ENCODE measurements at regions not wholly inside any gene's neighbourhood (a gene's known extent, or its start where the extent isn't known, plus 50 kb on each side); places are given as distances from the start of the nearest gene placed in this dataset.

GRCh38 chr21:41604583-41605041 lies 96.7 kb upstream of the TMPRSS2 start:
- DNase-seq (no peak), ATAC-seq (no peak)
- H3K36me3 Mint-ChIP-seq, result no peaks in the 10 kb centered on the region
- no peaks in the 10 kb centered on the region for H3K4me1 Mint-ChIP-seq
- intact Hi-C loops (cut with micrococcal nuclease), result no loop called here
- H3K4me3 Mint-ChIP-seq, result no peak overlapping the region
- 85% methylated on average over 12 of the region's 12 CpGs for WGBS (ENCODE audit: insufficient coverage)
- H3K27me3 ChIP-seq (ENCODE audit: control insufficient read depth, insufficient read depth, low read length), result no peaks in the 10 kb centered on the region
- no peak overlapping the region for H3K27ac ChIP-seq (ENCODE audit: low read length)
- H3K9me3 ChIP-seq (ENCODE audit: control insufficient read depth, insufficient read depth, low read length), result no peaks in the 10 kb centered on the region
- TF ChIP-seq CTCF (IDR thresholded peaks at IDR 0.05), result no peak
- no peaks in the 10 kb centered on the region for H3K36me3 ChIP-seq (ENCODE audit: control insufficient read depth, insufficient read depth, low read length)
- H3K27me3 Mint-ChIP-seq (ENCODE audit: low read depth in 2 of 2), result peaks cover 11 to 19% of the 10 kb centered on the region in 2 donors
- H3K27ac Mint-ChIP-seq, result no peak overlapping the region
- no peak overlapping the region for H3K4me3 ChIP-seq (ENCODE audit: low read length)
- H3K9me3 Mint-ChIP-seq, result no peaks in the 10 kb centered on the region
- H3K4me1 ChIP-seq (ENCODE audit: control insufficient read depth, insufficient read depth, low read length), result no peaks in the 10 kb centered on the region

- H3K9me3 ChIP-seq (ENCODE audit: control insufficient read depth, insufficient read depth, low read length), result no peaks in the 10 kb centered on the region
- no peak overlapping the region for H3K4me3 ChIP-seq (ENCODE audit: low read length)
- Mint-ChIP-seq H3K9me3 (no peaks in the 10 kb centered on the region), H3K36me3 (no peaks in the 10 kb centered on the region), H3K27ac (no peak overlapping the region), H3K4me1 (peaks cover 0 to 5% of the 10 kb centered on the region in 2 donors), H3K27me3 (ENCODE audit: low read depth in 2 of 2) (peaks cover 12 to 16% of the 10 kb centered on the region in 2 donors), H3K4me3 (no peak overlapping the region)
- no peak overlapping the region for H3K27ac ChIP-seq (ENCODE audit: low read length)
- TF ChIP-seq CTCF (IDR thresholded peaks at IDR 0.05), result no peak
- no peaks in the 10 kb centered on the region for H3K36me3 ChIP-seq (ENCODE audit: control insufficient read depth, insufficient read depth, low read length)
- ATAC-seq, result no peak
- 74% methylated on average over 8 of the region's 8 CpGs for WGBS (ENCODE audit: insufficient coverage)
- no peaks in the 10 kb centered on the region for H3K27me3 ChIP-seq (ENCODE audit: control insufficient read depth, insufficient read depth, low read length)
- no peak for DNase-seq
- intact Hi-C loops (cut with micrococcal nuclease), result no loop called here
- no peaks in the 10 kb centered on the region for H3K4me1 ChIP-seq (ENCODE audit: control insufficient read depth, insufficient read depth, low read length)
These were observed 95.5 kb upstream of the TMPRSS2 start for GRCh38 chr21:41603476-41603875.

GRCh38 chr21:41602531-41602930 lies 94.6 kb upstream of the TMPRSS2 start:
- ATAC-seq (no peak), DNase-seq (no peak)
- H3K27me3 ChIP-seq (ENCODE audit: control insufficient read depth, insufficient read depth, low read length), result no peaks in the 10 kb centered on the region
- no peak for TF ChIP-seq CTCF (IDR thresholded peaks at IDR 0.05)
- intact Hi-C loops (cut with micrococcal nuclease), result no loop called here
- H3K36me3 ChIP-seq (ENCODE audit: control insufficient read depth, insufficient read depth, low read length), result no peaks in the 10 kb centered on the region
- Mint-ChIP-seq H3K4me3 (no peak overlapping the region), H3K9me3 (no peaks in the 10 kb centered on the region), H3K27me3 (ENCODE audit: low read depth in 2 of 2) (peaks cover 6 to 16% of the 10 kb centered on the region in 2 donors), H3K36me3 (no peaks in the 10 kb centered on the region), H3K4me1 (peaks cover 0 to 5% of the 10 kb centered on the region in 2 donors), H3K27ac (no peak overlapping the region)
- H3K4me1 ChIP-seq (ENCODE audit: control insufficient read depth, insufficient read depth, low read length), result no peaks in the 10 kb centered on the region
- no peak overlapping the region for H3K27ac ChIP-seq (ENCODE audit: low read length)
- H3K9me3 ChIP-seq (ENCODE audit: control insufficient read depth, insufficient read depth, low read length), result no peaks in the 10 kb centered on the region
- H3K4me3 ChIP-seq (ENCODE audit: low read length), result no peak overlapping the region
- WGBS (ENCODE audit: insufficient coverage), result 86% methylated on average over 11 of the region's 14 CpGs

GRCh38 chr21:41601573-41602368 lies 93.8 kb upstream of the TMPRSS2 start:
- Mint-ChIP-seq H3K4me3 (no peak overlapping the region), H3K4me1 (peaks cover 0 to 5% of the 10 kb centered on the region in 2 donors), H3K27me3 (ENCODE audit: low read depth in 2 of 2) (peaks cover 9 to 16% of the 10 kb centered on the region in 2 donors), H3K36me3 (no peaks in the 10 kb centered on the region), H3K9me3 (no peaks in the 10 kb centered on the region), H3K27ac (no peak overlapping the region)
- DNase-seq (no peak), ATAC-seq (no peak)
- Histone ChIP-seq H3K27ac (ENCODE audit: low read length) (no peak overlapping the region), H3K36me3 (ENCODE audit: control insufficient read depth, insufficient read depth, low read length) (no peaks in the 10 kb centered on the region), H3K4me1 (ENCODE audit: control insufficient read depth, insufficient read depth, low read length) (no peaks in the 10 kb centered on the region), H3K27me3 (ENCODE audit: control insufficient read depth, insufficient read depth, low read length) (no peaks in the 10 kb centered on the region), H3K9me3 (ENCODE audit: control insufficient read depth, insufficient read depth, low read length) (no peaks in the 10 kb centered on the region), H3K4me3 (ENCODE audit: low read length) (no peak overlapping the region)
- 39% methylated on average over 11 of the region's 11 CpGs for WGBS (ENCODE audit: insufficient coverage)
- intact Hi-C loops (cut with micrococcal nuclease), result no loop called here
- TF ChIP-seq CTCF (IDR thresholded peaks at IDR 0.05), result no peak
